ENCODE measurements at regions not wholly inside any gene's neighbourhood (a gene's known extent, or its start where the extent isn't known, plus 50 kb on each side); places are given as distances from the start of the nearest gene placed in this dataset.
"Not testable (repeated sequence)": the region's sequence is repeated elsewhere in the genome, so short reads cannot be mapped to it uniquely, and the experiment has no call there.

GRCh38 chr13:50396001-50396400 is 380.8 kb downstream of the KCNRG start:
- TF ChIP-seq ZFX (IDR thresholded peaks at IDR 0.05; ENCODE audit: borderline replicate concordance): no peak
- TF ChIP-seq, protein P1, sequence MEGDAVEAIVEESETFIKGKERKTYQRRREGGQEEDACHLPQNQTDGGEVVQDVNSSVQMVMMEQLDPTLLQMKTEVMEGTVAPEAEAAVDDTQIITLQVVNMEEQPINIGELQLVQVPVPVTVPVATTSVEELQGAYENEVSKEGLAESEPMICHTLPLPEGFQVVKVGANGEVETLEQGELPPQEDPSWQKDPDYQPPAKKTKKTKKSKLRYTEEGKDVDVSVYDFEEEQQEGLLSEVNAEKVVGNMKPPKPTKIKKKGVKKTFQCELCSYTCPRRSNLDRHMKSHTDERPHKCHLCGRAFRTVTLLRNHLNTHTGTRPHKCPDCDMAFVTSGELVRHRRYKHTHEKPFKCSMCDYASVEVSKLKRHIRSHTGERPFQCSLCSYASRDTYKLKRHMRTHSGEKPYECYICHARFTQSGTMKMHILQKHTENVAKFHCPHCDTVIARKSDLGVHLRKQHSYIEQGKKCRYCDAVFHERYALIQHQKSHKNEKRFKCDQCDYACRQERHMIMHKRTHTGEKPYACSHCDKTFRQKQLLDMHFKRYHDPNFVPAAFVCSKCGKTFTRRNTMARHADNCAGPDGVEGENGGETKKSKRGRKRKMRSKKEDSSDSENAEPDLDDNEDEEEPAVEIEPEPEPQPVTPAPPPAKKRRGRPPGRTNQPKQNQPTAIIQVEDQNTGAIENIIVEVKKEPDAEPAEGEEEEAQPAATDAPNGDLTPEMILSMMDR (IDR thresholded peaks at IDR 0.05): no peak
- no peak overlapping the region for H3K27ac ChIP-seq

DNA sequence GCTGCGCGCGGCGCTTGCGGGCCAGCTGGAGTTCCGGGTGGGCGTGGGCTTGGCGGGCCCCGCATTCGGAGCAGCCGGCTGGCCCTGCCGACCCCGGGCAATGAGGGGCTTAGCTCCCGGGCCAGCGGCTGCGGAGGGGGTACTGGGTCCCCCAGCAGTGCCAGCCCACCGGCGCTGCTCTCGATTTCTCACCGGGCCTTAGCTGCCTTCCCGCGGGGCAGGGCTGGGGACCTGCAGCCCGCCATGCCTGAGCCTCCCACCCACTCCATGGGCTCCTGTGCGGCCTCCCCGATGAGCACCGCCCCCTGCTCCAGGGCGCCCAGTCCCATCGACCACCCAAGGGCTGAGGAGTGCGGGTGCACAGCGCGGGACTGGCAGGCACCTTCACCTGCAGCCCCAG is 381.4 kb downstream of the KCNRG start:
- not testable (repeated sequence) for H3K27ac ChIP-seq

DNA sequence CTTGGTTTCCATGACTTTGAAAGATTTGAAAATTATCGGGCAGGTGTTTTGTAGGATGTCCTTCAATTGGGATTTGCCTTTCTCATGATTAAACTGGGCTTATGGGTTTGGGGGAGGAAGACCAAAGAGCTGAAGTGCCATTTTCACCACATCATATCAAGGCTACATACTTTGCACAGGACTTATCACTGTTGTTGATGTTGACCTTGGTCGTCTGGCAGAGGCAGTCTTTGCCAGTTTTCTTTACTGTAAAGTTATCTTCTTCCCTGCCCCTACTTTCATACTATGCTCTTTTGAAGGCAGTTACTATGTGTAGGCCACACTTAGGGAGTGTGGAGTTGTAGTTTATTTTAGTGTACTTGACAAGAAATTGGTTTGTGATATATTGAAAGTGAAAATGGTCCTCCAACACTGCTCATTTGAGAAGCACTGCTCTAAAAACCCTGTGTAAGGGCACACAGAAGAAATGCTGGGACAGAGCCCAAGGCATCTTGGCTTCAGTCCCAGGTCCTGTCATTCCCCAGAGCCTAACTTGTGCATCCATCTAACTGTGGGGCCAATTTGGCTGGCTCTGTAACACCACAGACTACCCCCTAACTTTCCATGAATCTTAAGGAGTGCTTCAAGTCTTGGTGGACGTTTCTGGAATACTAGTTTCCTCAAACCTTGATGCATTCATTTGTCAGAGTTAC is 384.9 kb downstream of the KCNRG start:
- no peak overlapping the region for H3K27ac ChIP-seq

DNA sequence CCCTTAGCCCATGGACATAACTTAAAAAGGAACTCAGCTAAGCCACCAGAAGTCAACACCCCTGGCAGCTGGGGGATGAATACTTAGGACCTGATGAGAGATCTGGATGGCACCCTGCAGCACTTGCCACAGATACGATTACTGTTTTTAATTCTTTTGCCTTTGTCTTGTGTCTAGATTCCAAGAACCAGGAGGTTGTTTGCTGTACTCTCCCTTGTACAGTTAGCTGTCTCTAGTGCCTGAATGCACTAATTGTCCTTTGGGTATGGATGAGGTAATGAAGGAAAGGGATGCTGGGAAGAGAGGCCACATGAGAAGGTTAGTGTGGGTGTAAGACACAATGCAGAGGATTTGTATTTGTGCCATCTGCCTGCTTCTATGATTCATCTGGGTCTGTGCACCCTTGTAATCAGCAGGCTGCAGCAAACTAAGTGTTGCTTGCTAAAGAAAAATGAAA is 385.8 kb downstream of the KCNRG start:
- H3K27ac ChIP-seq: no peak overlapping the region
- TF ChIP-seq ZFX (IDR thresholded peaks at IDR 0.05; ENCODE audit: borderline replicate concordance): no peak
- TF ChIP-seq, protein P1 (IDR thresholded peaks at IDR 0.05): no peak

More for the DNA sequence above, 384.9 kb downstream of the KCNRG start:
- no peak for TF ChIP-seq ZFX (IDR thresholded peaks at IDR 0.05; ENCODE audit: borderline replicate concordance)
- TF ChIP-seq, protein P1 (IDR thresholded peaks at IDR 0.05): no peak

GRCh38 chr13:50401721-50402465 is 386.6 kb downstream of the KCNRG start:
- H3K27ac ChIP-seq: no peak overlapping the region
- no peak for TF ChIP-seq ZFX (IDR thresholded peaks at IDR 0.05; ENCODE audit: borderline replicate concordance)
- TF ChIP-seq, protein P1 (IDR thresholded peaks at IDR 0.05): no peak

GRCh38 chr13:50403311-50403710 is 388.1 kb downstream of the KCNRG start:
- no peak overlapping the region for H3K27ac ChIP-seq
- TF ChIP-seq, protein P1 (IDR thresholded peaks at IDR 0.05): no peak
- TF ChIP-seq ZFX (IDR thresholded peaks at IDR 0.05; ENCODE audit: borderline replicate concordance): no peak

DNA sequence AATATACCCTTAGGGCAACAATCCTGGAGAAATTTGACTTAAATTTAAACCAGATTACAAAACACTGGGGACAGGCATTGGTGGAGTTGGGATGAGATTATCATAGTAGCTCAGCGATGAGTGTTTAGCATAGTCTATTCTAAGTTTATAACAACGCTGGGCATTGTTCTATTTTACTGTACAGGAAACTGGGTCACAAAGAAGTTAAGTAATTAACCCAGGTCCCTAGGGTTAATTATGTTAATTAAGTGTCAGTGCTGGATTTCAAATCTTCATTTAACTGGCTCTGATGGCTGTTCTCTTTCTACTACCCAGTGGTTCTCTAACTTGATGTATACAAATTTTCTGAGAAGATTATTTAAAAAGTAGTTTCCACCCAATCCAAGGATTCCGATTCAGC is 388.9 kb downstream of the KCNRG start:
- H3K27ac ChIP-seq: no peak overlapping the region
- TF ChIP-seq, protein P1 (IDR thresholded peaks at IDR 0.05): no peak
- no peak for TF ChIP-seq ZFX (IDR thresholded peaks at IDR 0.05; ENCODE audit: borderline replicate concordance)
